Adrenal gland (tissue), 9 donors: ENCODE measurements at regions not wholly inside any gene's neighbourhood (a gene's known extent, or its start where the extent isn't known, plus 50 kb on each side); places are given as distances from the start of the nearest gene placed in this dataset.
"Not testable (repeated sequence)": the region's sequence is repeated elsewhere in the genome, so short reads cannot be mapped to it uniquely, and the experiment has no call there.

ENCODE experiments used
- DNase-seq, 7 donors: peaks; one replicate each; pipeline ENCODE4 v3.0.0-alpha.2; 2019 to 2020
- H3K27ac ChIP-seq, 5 donors: fragments of 200-600 bp; sonication (generic) in 4 of 5; 1 replicate in 3 of 5; 2 replicates in 2 of 5; pipeline versions ENCODE4 v1.5.1 to v1.8.0; 2016 to 2020; ENCODE audit warnings: mild to moderate bottlenecking in 1 of 5
- H3K27me3 ChIP-seq: fragments of 200-600 bp; 2 replicates; pipeline ENCODE4 v1.8.0; 2021
- H3K36me3 ChIP-seq, 2 donors: fragments of 200-600 bp; replicated peaks in 1 of 2; 1 replicate in 1 of 2; 2 replicates in 1 of 2; pipeline versions ENCODE4 v1.5.1 to v1.8.0; 2018 to 2022
- H3K4me1 ChIP-seq, 2 donors: fragments of 200-600 bp; replicated peaks in 1 of 2; 1 replicate in 1 of 2; 2 replicates in 1 of 2; pipeline versions ENCODE4 v1.5.1 to v1.8.0; 2018 to 2021
- H3K4me3 ChIP-seq, 4 donors: fragments of 200-600 bp; sonication (generic) in 3 of 4; one replicate each; pipeline ENCODE4 v1.5.1; 2016 to 2018
- H3K9me3 ChIP-seq, 3 donors: fragments of 200-600 bp; sonication (generic) in 1 of 3; replicated peaks in 1 of 3; 1 replicate in 2 of 3; 2 replicates in 1 of 3; pipeline versions ENCODE4 v1.5.1 to v1.8.0; 2016 to 2021
- CTCF ChIP-seq, 6 experiments: fragments of 450-650 bp in 4 of 6; fragments of 200-600 bp in 2 of 6; sonication (generic) in 1 of 6; IDR thresholded peaks; 1 replicate in 5 of 6; 2 replicates in 1 of 6; pipeline versions ENCODE4 v1.5.1 to v1.8.0; 2016 to 2021; ENCODE audit warnings: antibody characterized with exemption in 6 of 6, mild to moderate bottlenecking in 2 of 6, moderate library complexity in 1 of 6
- POLR2A ChIP-seq, 2 donors: fragments of 450-650 bp; IDR thresholded peaks; one replicate each; pipeline ENCODE4 v1.6.1; 2017; ENCODE audit warnings: antibody characterized with exemption in 2 of 2, mild to moderate bottlenecking in 2 of 2, moderate library complexity in 1 of 2
- WGBS, 4 donors: extraction: QIAGEN DNeasy Blood & Tissue Kit in 2 of 4; methylation state at CpG; one replicate each; pipeline versions ENCODE4 v1.1.5 to v1.1.7; 2013 to 2017; 5-methylcytosine and 5-hydroxymethylcytosine counted together
- intact Hi-C, 2 donors: fragments of 100-400 bp; cut with DNase I; formaldehyde crosslinking; loops; one replicate each; pipeline versions ENCODE4 v1.14.1 to v1.15.0; 2022 to 2023
- donor health status: healthy with polysubstance abuse.
- donor health status: Bipolar disorder and iron deficiency.
- donor health status: DM: yes; HTN: yes; CAD: no.
- donor health status: DM: no; HTN: no; CAD: no.
- donor health status: DM: no; HTN: no; CAD: no.

GRCh38 chr12:29008786-29009185, 140.3 kb upstream of the FAR2 start:
- intact Hi-C loops = no loop called here
- no peak for TF ChIP-seq CTCF (IDR thresholded peaks at IDR 0.05)
- no peak for TF ChIP-seq POLR2A (IDR thresholded peaks at IDR 0.05)

GRCh38 chr12:29012673-29013072, 136.4 kb upstream of the FAR2 start:
- 63 to 73% (median 71%) methylated on average over 4 of the region's 4 CpGs for WGBS, 4 donors
- Histone ChIP-seq H3K27ac (no peak overlapping the region), H3K4me3 (no peak overlapping the region), H3K36me3 (no peaks in the 10 kb centered on the region), H3K9me3 (no peaks in the 10 kb centered on the region), H3K27me3 (no peaks in the 10 kb centered on the region), H3K4me1 (no peaks in the 10 kb centered on the region)
- no peak for DNase-seq
- TF ChIP-seq CTCF (IDR thresholded peaks at IDR 0.05) (no peak), POLR2A (IDR thresholded peaks at IDR 0.05) (no peak)
- intact Hi-C loops = no loop called here

More at GRCh38 chr12:29008786-29009185, 140.3 kb upstream of the FAR2 start:
- no peaks in the 10 kb centered on the region for H3K27me3 ChIP-seq
- H3K9me3 ChIP-seq = no peaks in the 10 kb centered on the region
- H3K27ac ChIP-seq = no peak overlapping the region
- H3K36me3 ChIP-seq = no peaks in the 10 kb centered on the region
- no peak for DNase-seq
- WGBS, 4 donors = 73 to 100% (median 83%) methylated on average over 1 of the region's 1 CpG
- no peaks in the 10 kb centered on the region for H3K4me1 ChIP-seq
- no peak overlapping the region for H3K4me3 ChIP-seq

- H3K4me1 ChIP-seq, H3K27ac ChIP-seq, intact Hi-C loops, H3K9me3 ChIP-seq, H3K27me3 ChIP-seq, DNase-seq, H3K36me3 ChIP-seq, H3K4me3 ChIP-seq: not testable (repeated sequence)
- 73 to 85% (median 83%) methylated on average over 1 of the region's 2 CpGs for WGBS, 4 donors
Measured at GRCh38 chr12:29017532-29017931, 131.5 kb upstream of the FAR2 start.

- 88 to 94% (median 92%) methylated on average over 2 of the region's 2 CpGs for WGBS, 4 donors
- DNase-seq = no peak
- Histone ChIP-seq H3K4me1 (no peaks in the 10 kb centered on the region), H3K4me3 (no peak overlapping the region), H3K27ac (no peak overlapping the region), H3K36me3 (no peaks in the 10 kb centered on the region), H3K9me3 (no peaks in the 10 kb centered on the region), H3K27me3 (no peaks in the 10 kb centered on the region)
- intact Hi-C loops = no loop called here
- TF ChIP-seq CTCF (IDR thresholded peaks at IDR 0.05) = no peak
- no peak for TF ChIP-seq POLR2A (IDR thresholded peaks at IDR 0.05)
Measured at GRCh38 chr12:29023436-29024076, 125.5 kb upstream of the FAR2 start.

- WGBS, 4 donors = 62 to 75% (median 67%) methylated on average over 1 of the region's 1 CpG
- Histone ChIP-seq H3K27ac (no peak overlapping the region), H3K9me3 (no peaks in the 10 kb centered on the region), H3K4me3 (no peak overlapping the region), H3K27me3 (no peaks in the 10 kb centered on the region), H3K4me1 (no peaks in the 10 kb centered on the region), H3K36me3 (no peaks in the 10 kb centered on the region)
- DNase-seq = no peak
- intact Hi-C loops = no loop called here
- TF ChIP-seq CTCF (IDR thresholded peaks at IDR 0.05) (no peak), POLR2A (IDR thresholded peaks at IDR 0.05) (no peak)
Measured at GRCh38 chr12:29024117-29024516, 125.0 kb upstream of the FAR2 start.
